Body of pancreas (tissue), 4 donors: ENCODE measurements at regions not wholly inside any gene's neighbourhood (a gene's known extent, or its start where the extent isn't known, plus 50 kb on each side); places are given as distances from the start of the nearest gene placed in this dataset.

Experiments
- POLR2A ChIP-seq, 3 donors: fragments of 450-650 bp; IDR thresholded peaks; one replicate each; pipeline ENCODE4 v1.6.1; 2016; ENCODE audit warnings: antibody characterized with exemption in 3 of 3, mild to moderate bottlenecking in 2 of 3
- TF ChIP-seq, protein P1 (sequence below), 7 experiments: fragments of 450-650 bp in 4 of 7; fragments of 200-600 bp in 3 of 7; sonication (generic) in 3 of 7; IDR thresholded peaks; one replicate each; pipeline ENCODE4 v1.5.1; 2016 to 2019; ENCODE audit warnings: antibody characterized with exemption in 7 of 7

DNA sequence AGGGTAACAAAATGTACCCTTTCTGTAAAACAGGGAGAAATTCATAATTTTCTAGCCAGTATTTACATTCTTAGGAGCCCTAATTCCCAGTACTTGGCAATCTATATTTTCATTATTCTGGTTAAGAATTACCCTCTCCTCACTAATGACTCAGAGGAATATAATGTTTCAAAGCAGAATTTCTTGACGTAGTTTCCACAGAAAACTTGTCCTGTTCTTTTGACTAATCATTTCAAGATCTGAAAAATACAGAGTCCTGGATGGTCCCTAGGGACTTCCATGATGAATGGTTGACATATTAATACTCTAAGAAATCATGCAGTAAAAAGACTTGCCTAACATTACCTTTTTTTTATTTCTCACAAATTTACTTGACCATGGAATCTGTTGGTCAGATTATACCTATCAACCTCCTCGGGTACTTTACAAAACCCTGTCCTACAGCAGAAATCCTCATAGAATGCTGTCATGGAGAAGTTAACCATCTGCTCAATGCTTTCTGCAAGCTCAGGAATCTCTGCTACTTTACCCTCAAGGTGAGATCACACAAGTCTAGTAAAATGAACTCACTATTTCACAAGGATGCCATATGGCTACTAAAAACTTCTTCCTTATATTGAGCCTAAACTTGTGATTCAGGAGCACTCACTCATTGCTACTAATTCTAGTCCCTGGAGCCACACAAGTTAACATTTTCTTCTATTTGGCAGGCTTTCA is 202.1 kb upstream of the CNR1 start:
- TF ChIP-seq POLR2A (IDR thresholded peaks at IDR 0.05), result no peak
- TF ChIP-seq, protein P1, sequence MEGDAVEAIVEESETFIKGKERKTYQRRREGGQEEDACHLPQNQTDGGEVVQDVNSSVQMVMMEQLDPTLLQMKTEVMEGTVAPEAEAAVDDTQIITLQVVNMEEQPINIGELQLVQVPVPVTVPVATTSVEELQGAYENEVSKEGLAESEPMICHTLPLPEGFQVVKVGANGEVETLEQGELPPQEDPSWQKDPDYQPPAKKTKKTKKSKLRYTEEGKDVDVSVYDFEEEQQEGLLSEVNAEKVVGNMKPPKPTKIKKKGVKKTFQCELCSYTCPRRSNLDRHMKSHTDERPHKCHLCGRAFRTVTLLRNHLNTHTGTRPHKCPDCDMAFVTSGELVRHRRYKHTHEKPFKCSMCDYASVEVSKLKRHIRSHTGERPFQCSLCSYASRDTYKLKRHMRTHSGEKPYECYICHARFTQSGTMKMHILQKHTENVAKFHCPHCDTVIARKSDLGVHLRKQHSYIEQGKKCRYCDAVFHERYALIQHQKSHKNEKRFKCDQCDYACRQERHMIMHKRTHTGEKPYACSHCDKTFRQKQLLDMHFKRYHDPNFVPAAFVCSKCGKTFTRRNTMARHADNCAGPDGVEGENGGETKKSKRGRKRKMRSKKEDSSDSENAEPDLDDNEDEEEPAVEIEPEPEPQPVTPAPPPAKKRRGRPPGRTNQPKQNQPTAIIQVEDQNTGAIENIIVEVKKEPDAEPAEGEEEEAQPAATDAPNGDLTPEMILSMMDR (IDR thresholded peaks at IDR 0.05), result no peak
